ENCODE measurements at regions not wholly inside any gene's neighbourhood (a gene's known extent, or its start where the extent isn't known, plus 50 kb on each side); places are given as distances from the start of the nearest gene placed in this dataset.

DNA sequence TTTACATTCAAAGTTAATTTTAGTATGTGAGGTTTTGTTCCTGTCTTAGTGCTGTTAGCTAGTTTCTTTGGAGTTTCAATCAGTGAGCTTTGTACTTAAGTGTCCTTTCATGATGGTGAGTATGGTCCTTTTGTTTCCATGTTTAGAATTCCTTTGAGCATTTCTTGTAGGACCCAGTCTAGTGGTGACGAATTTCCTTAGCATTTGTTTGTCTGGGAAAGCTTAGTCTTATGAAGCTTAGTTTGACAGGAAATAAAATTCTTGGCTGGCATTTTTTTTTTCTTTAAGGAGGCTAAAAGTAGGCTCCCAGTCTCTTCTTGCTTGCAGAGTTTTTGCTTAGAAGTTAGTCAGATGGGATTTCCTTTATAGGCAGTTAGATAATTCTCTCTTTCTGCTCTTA, 209.2 kb upstream of the SEMA3C start:
- Histone ChIP-seq H3K27me3 (no peaks in the 10 kb centered on the region), H3K36me3 (no peaks in the 10 kb centered on the region), H3K4me1 (no peaks in the 10 kb centered on the region), H3K4me3 (no peak overlapping the region), H3K27ac (no peak overlapping the region), H3K9me3 (peaks cover 0 to 19% (median 5%) of the 10 kb centered on the region in 4 donors)
- no peak for DNase-seq
- TF ChIP-seq EP300 (IDR thresholded peaks at IDR 0.05) (no peak), POLR2AphosphoS5 (IDR thresholded peaks at IDR 0.05) (no peak), POLR2A (IDR thresholded peaks at IDR 0.05) (no peak)
- TF ChIP-seq, protein P1, sequence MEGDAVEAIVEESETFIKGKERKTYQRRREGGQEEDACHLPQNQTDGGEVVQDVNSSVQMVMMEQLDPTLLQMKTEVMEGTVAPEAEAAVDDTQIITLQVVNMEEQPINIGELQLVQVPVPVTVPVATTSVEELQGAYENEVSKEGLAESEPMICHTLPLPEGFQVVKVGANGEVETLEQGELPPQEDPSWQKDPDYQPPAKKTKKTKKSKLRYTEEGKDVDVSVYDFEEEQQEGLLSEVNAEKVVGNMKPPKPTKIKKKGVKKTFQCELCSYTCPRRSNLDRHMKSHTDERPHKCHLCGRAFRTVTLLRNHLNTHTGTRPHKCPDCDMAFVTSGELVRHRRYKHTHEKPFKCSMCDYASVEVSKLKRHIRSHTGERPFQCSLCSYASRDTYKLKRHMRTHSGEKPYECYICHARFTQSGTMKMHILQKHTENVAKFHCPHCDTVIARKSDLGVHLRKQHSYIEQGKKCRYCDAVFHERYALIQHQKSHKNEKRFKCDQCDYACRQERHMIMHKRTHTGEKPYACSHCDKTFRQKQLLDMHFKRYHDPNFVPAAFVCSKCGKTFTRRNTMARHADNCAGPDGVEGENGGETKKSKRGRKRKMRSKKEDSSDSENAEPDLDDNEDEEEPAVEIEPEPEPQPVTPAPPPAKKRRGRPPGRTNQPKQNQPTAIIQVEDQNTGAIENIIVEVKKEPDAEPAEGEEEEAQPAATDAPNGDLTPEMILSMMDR (IDR thresholded peaks at IDR 0.05) = no peak
- intact Hi-C loops (cut with DNase I; ENCODE audit: low total_unique reads) = no loop called here
- 61 to 93% (median 83%) methylated on average over 1 of the region's 1 CpG for WGBS, 5 donors

DNA sequence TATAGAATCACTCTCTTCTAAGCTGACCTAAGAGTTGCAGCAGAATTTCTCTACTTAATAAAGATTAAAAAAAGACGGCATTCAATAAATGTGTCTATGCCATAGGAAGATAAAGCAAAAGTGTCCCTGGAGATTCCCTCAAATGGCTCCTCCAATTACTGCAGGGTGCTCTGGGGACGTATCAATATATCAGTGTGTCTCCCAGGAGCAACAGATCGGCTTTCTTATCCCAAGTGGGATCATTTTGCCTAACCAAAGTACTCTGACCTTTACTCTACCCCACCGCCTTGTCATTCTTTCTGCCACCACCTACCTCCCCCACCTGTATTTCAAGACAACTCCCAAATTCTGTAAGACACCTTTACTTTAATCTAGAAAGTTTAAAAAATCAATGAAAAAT, 202.0 kb upstream of the SEMA3C start:
- Histone ChIP-seq H3K4me3 (no peak overlapping the region), H3K27me3 (no peaks in the 10 kb centered on the region), H3K9me3 (no peaks in the 10 kb centered on the region), H3K27ac (no peak overlapping the region), H3K36me3 (no peaks in the 10 kb centered on the region), H3K4me1 (peaks cover 0 to 6% (median 0%) of the 10 kb centered on the region in 4 donors)
- TF ChIP-seq POLR2AphosphoS5 (IDR thresholded peaks at IDR 0.05) = no peak
- 84 to 92% (median 89%) methylated on average over 4 of the region's 4 CpGs for WGBS, 5 donors
- intact Hi-C loops (cut with DNase I; ENCODE audit: low total_unique reads) = no loop called here
- DNase-seq = no peak

DNA sequence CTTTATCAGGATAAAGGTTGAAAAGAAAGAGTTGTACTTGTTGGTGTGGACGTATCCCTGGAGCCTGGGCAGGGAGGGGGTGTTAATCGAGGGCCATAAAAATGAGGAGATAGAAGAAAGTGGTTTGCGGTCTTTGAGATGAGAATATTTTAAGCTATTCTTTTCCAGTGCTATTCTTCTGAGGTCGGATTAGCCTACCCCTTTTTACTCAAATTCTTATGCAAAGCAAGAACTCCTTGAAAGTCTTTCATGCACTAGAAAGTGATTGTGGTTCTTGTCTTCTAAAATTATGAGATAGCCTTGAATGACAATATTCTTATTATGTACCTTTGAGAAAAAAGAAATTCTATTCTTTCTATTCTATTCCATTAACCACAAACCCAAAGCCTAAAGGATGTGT, 201.3 kb upstream of the SEMA3C start:
- no peaks in the 10 kb centered on the region for H3K36me3 ChIP-seq
- H3K4me3 ChIP-seq = no peak overlapping the region
- H3K4me1 ChIP-seq = peaks cover 0 to 6% (median 0%) of the 10 kb centered on the region in 4 donors
- 89 to 94% (median 93%) methylated on average over 4 of the region's 4 CpGs for WGBS, 5 donors
- H3K27ac ChIP-seq = no peak overlapping the region
- TF ChIP-seq POLR2AphosphoS5 (IDR thresholded peaks at IDR 0.05) (no peak), EP300 (IDR thresholded peaks at IDR 0.05) (no peak), POLR2A (IDR thresholded peaks at IDR 0.05) (no peak)
- TF ChIP-seq, protein P1 (IDR thresholded peaks at IDR 0.05) = no peak
- no peaks in the 10 kb centered on the region for H3K9me3 ChIP-seq
- intact Hi-C loops (cut with DNase I; ENCODE audit: low total_unique reads) = no loop called here
- DNase-seq = no peak
- H3K27me3 ChIP-seq = no peaks in the 10 kb centered on the region

DNA sequence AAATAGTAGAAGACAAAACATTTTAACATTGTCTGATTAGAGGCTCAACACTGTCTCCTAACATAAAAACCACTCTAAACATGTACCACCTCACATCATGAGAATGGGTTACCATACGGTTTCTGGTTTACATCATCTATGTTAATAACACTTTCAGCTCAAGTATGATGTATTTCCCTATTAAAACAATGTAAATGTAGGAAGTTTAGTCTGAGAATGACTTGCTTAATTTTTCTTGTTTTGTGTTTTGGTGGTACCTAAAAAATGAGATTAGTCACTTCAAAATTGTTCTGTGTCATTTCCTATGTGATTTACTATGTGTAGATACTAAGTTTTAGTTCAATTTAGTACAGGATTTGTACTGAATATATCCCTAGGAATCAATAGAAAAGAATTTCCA, 195.8 kb upstream of the SEMA3C start:
- peaks cover 0 to 14% (median 2%) of the 10 kb centered on the region in 4 donors for H3K4me1 ChIP-seq
- H3K9me3 ChIP-seq = no peaks in the 10 kb centered on the region
- DNase-seq = no peak
- TF ChIP-seq EP300 (IDR thresholded peaks at IDR 0.05) (no peak), POLR2AphosphoS5 (IDR thresholded peaks at IDR 0.05) (no peak), POLR2A (IDR thresholded peaks at IDR 0.05) (no peak)
- TF ChIP-seq, protein P1 (IDR thresholded peaks at IDR 0.05) = no peak
- 84 to 94% (median 87%) methylated on average over 1 of the region's 1 CpG for WGBS, 5 donors
- no peaks in the 10 kb centered on the region for H3K27me3 ChIP-seq
- H3K4me3 ChIP-seq = no peak overlapping the region
- no peak overlapping the region for H3K27ac ChIP-seq
- intact Hi-C loops (cut with DNase I; ENCODE audit: low total_unique reads) = no loop called here
- H3K36me3 ChIP-seq = no peaks in the 10 kb centered on the region

DNA sequence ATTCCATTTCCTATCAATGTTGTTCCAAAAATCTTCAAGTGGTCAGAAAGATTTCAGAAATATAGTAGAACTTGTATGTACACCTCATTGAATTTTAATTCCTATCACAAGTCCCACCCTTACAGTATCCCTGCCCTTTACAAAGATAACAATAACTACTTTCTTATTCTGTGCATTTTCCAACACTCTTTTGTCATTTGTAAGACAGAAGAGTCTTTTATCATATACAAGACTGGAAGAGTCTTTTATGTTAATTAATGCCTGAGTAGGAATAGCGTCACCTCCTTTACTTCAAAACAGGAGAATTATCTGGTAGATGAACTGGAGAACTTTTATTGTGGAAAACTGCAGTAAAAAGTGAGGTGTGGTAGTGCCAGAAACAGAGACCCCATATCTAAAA, 193.9 kb upstream of the SEMA3C start:
- intact Hi-C loops (cut with DNase I; ENCODE audit: low total_unique reads) = no loop called here
- no peak for DNase-seq
- WGBS, 5 donors = 92 to 97% (median 93%) methylated on average over 1 of the region's 1 CpG
- Histone ChIP-seq H3K27me3 (no peaks in the 10 kb centered on the region), H3K4me3 (no peak overlapping the region), H3K36me3 (no peaks in the 10 kb centered on the region), H3K4me1 (peaks cover 0 to 12% (median 2%) of the 10 kb centered on the region in 4 donors), H3K9me3 (no peaks in the 10 kb centered on the region), H3K27ac (no peak overlapping the region)
- TF ChIP-seq EP300 (IDR thresholded peaks at IDR 0.05) = no peak
- no peak for TF ChIP-seq POLR2A (IDR thresholded peaks at IDR 0.05)
- TF ChIP-seq, protein P1 (IDR thresholded peaks at IDR 0.05) = no peak
- no peak for TF ChIP-seq POLR2AphosphoS5 (IDR thresholded peaks at IDR 0.05)
